ENCODE measurements at regions not wholly inside any gene's neighbourhood (a gene's known extent, or its start where the extent isn't known, plus 50 kb on each side); places are given as distances from the start of the nearest gene placed in this dataset.

DNA sequence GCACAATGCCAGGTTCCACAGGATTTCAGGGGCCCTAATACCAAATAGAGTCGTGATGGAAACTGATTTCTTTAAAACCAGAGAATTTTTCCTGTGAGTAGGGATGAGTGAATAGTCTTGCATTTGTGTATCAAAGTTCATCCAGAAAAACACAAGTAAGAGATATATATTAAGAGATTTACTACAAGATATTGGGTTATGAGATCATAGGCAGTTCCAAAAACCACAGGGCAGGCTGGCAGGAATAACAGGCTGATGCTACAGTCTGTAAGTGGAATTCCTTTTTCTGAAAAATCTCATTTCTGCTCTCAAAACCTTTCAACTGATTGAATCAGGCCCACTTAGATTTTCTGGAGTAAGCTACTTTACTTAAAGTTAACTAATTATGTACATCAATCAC lies 1756.2 kb upstream of the SEL1L start:
- TF ChIP-seq CTCF (IDR thresholded peaks at IDR 0.05; ENCODE audit: low read length): no peak
- TF ChIP-seq EZH2 (IDR thresholded peaks at IDR 0.05; ENCODE audit: borderline replicate concordance, low read length): no peak
